ENCODE measurements at regions not wholly inside any gene's neighbourhood (a gene's known extent, or its start where the extent isn't known, plus 50 kb on each side); places are given as distances from the start of the nearest gene placed in this dataset.

DNA sequence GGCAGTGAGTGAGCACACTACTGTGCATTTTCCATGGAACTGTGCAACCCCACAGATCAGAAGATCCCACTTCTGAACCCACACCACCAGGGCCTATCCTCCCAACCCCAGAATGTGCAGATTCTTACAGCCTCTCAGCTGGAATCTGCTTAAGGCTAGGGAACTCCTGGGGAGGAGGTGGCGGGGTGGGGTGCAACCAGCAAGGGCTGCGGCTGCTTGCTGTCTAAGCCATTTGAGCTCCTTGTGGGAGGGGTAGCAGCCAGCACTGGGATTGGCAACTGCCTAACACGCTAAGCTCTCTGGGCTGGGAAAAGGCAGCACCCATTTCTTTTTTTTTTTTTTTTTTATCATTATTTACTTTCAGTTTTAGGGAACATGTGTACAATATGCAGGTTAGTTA, 353.3 kb downstream of the RAB28 start:
- H3K36me3 ChIP-seq = no peaks in the 10 kb centered on the region
- H3K4me1 ChIP-seq = no peaks in the 10 kb centered on the region
- no peak for TF ChIP-seq POLR2A (IDR thresholded peaks at IDR 0.05)
- TF ChIP-seq, protein P1, sequence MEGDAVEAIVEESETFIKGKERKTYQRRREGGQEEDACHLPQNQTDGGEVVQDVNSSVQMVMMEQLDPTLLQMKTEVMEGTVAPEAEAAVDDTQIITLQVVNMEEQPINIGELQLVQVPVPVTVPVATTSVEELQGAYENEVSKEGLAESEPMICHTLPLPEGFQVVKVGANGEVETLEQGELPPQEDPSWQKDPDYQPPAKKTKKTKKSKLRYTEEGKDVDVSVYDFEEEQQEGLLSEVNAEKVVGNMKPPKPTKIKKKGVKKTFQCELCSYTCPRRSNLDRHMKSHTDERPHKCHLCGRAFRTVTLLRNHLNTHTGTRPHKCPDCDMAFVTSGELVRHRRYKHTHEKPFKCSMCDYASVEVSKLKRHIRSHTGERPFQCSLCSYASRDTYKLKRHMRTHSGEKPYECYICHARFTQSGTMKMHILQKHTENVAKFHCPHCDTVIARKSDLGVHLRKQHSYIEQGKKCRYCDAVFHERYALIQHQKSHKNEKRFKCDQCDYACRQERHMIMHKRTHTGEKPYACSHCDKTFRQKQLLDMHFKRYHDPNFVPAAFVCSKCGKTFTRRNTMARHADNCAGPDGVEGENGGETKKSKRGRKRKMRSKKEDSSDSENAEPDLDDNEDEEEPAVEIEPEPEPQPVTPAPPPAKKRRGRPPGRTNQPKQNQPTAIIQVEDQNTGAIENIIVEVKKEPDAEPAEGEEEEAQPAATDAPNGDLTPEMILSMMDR (IDR thresholded peaks at IDR 0.05) = no peak
- no peak for DNase-seq
- no peak overlapping the region for H3K27ac ChIP-seq
- no peaks in the 10 kb centered on the region for H3K9me3 ChIP-seq
- H3K4me3 ChIP-seq = no peak overlapping the region
- no peaks in the 10 kb centered on the region for H3K27me3 ChIP-seq
- intact Hi-C loops (cut with DNase I; ENCODE audit: low total_unique reads) = no loop called here

DNA sequence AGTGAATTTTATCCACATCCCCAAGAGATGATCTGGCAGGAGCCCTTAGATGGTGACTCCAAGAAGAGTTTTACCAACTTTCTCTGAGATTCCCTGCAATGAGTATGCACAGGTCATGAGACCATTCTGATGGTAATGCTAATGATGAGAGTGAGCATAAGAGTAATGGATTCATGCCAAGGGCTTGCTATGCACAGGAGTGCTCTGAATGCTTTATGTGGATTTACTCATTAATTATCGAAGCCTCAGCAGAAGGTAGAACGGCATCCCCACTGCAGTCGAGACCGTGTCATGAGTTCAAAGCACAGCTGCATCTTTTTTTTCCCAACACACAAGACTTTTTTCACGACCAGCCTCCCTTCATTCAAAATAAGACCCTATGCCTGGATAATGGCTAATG, 355.0 kb downstream of the RAB28 start:
- intact Hi-C loops (cut with DNase I; ENCODE audit: low total_unique reads) = no loop called here
- Histone ChIP-seq H3K27ac (no peak overlapping the region), H3K4me1 (no peaks in the 10 kb centered on the region), H3K9me3 (no peaks in the 10 kb centered on the region), H3K27me3 (no peaks in the 10 kb centered on the region), H3K36me3 (no peaks in the 10 kb centered on the region), H3K4me3 (no peak overlapping the region)
- TF ChIP-seq, protein P1 (IDR thresholded peaks at IDR 0.05) = no peak
- no peak for TF ChIP-seq POLR2A (IDR thresholded peaks at IDR 0.05)
- DNase-seq = no peak

DNA sequence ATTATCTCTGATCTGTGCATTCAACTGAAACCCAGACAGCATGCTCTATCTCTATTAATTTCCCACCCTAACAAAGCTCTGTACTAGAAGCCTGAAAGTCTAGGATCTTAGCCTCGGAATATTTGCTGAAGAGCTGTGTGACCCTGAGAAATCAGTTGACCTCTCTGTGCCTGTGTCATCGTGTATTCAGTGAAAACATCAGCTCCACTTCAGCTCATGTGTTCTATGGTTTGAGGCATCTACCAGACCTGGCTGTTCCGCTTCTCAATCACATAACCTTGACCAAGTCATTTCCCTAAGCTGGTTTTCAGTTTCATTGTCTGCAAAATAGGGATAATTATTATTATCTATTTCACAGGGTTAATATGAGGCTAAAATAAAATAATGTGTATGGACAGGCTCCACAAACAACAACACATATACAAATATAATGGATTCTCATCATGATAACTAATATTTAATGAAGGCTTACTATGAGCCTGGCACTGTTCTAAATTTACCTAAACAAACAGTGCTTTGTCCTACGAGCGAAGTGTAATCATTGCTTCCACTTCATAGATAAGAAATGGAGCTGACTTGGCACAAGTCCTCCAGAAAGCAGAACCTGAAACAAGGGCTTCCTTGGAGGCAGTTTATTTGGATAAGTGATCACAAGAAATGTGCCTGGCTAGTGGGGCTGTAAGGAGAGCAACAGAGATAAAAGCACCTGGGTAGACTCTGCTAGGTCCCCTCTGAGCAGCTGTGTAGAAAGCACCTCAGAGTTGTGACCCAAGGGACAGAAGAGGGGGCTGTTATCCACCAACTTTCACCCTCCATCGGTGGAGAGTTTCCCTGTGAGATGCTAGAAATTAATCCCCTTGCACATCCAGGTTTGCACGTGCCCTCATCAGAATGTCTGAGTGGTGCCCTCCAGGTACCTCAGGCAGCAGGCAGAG, 356.9 kb downstream of the RAB28 start:
- Histone ChIP-seq H3K27ac (no peak overlapping the region), H3K9me3 (no peaks in the 10 kb centered on the region), H3K27me3 (no peaks in the 10 kb centered on the region), H3K4me1 (no peaks in the 10 kb centered on the region), H3K4me3 (no peak overlapping the region), H3K36me3 (no peaks in the 10 kb centered on the region)
- DNase-seq = no peak
- intact Hi-C loops (cut with DNase I; ENCODE audit: low total_unique reads) = no loop called here
- TF ChIP-seq, protein P1 (IDR thresholded peaks at IDR 0.05) = no peak
- no peak for TF ChIP-seq POLR2A (IDR thresholded peaks at IDR 0.05)

DNA sequence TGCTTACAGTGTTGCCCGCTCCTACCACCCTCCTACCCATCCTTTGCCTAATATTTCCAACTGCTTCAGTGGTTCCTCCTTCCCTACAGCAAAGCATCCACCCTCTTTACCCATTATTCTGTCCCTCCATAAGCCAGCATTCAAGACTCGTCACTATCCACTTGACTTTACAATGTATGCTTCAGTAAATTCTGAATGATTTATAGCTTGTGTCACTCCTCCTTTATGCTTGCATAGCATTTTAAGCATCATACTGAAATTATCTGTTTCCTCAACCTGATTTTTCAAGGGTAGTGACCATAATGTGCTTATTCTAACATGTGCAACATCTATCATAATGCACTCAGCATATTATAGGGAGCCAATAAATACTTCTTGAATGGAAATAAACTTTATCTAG, 365.5 kb downstream of the RAB28 start:
- intact Hi-C loops (cut with DNase I; ENCODE audit: low total_unique reads) = no loop called here
- H3K4me1 ChIP-seq = no peaks in the 10 kb centered on the region
- no peaks in the 10 kb centered on the region for H3K36me3 ChIP-seq
- TF ChIP-seq, protein P1 (IDR thresholded peaks at IDR 0.05) = no peak
- TF ChIP-seq POLR2A (IDR thresholded peaks at IDR 0.05) = no peak
- H3K27ac ChIP-seq = no peak overlapping the region
- H3K4me3 ChIP-seq = no peak overlapping the region
- H3K27me3 ChIP-seq = no peaks in the 10 kb centered on the region
- no peak for DNase-seq
- H3K9me3 ChIP-seq = no peaks in the 10 kb centered on the region

DNA sequence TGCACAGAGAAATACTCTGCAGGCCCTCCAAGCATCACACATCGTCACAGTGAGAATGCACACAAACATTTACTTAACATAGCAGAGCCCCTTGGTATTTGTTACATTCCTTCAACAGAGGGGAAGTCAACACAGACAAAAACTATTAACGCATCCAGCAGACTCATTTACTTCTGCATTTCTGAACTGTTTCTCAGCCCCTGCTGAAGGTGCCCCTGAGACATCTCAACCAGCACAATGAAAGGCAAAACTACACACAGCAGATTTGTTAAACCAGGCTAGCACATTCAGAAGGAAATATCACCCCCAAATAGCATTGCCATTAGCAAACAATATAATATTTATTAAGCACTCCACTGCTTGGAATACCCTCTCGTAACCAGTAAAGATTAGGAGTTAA, 367.0 kb downstream of the RAB28 start:
- Histone ChIP-seq H3K36me3 (no peaks in the 10 kb centered on the region), H3K27ac (no peak overlapping the region)
- intact Hi-C loops (cut with DNase I; ENCODE audit: low total_unique reads) = no loop called here

More for the DNA sequence above, 367.0 kb downstream of the RAB28 start:
- H3K4me1 ChIP-seq = no peaks in the 10 kb centered on the region
- H3K27me3 ChIP-seq = no peaks in the 10 kb centered on the region
- TF ChIP-seq, protein P1 (IDR thresholded peaks at IDR 0.05) = no peak
- no peak for TF ChIP-seq POLR2A (IDR thresholded peaks at IDR 0.05)
- H3K9me3 ChIP-seq = no peaks in the 10 kb centered on the region
- no peak overlapping the region for H3K4me3 ChIP-seq
- no peak for DNase-seq
